Bone marrow (tissue), 2 donors: ENCODE measurements at regions not wholly inside any gene's neighbourhood (a gene's known extent, or its start where the extent isn't known, plus 50 kb on each side); places are given as distances from the start of the nearest gene placed in this dataset.

Source experiments
- DNase-seq, 2 donors: peaks; one replicate each; lab custom pipeline; 2025; lab: John Stamatoyannopoulos, UW

DNA sequence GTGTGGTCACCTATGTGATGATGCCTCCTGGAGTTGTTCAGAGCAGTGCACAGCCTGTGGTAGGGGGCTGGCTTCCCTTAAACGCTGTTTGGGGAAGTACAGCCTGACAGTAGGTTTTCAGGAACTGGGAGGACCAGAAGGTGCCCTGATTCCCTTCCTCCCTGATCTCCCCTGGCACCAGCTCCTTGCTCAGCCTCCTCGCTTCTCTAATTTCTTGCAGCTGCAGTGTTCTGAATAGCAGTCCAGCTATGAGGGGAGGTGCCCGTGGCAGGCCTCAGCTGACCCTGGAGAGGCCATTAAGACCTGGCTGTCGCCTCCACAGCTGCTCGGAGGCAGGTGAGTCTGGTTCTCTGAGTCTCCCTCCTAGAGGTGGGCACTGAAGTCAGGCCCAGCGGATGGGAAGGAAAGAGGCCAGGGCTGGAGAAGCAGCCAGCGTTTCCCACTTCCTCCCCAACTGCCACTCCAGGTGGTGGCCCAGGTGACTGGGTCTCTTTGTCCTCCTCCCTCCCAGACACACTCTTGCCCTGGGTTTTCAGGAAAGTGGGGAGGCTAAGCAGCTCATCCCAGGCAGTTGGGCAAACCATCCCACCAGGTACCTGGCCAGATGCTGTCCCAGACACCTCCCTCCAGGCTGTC, 52.0 kb upstream of the RPL11 start:
- DNase-seq: no peak

DNA sequence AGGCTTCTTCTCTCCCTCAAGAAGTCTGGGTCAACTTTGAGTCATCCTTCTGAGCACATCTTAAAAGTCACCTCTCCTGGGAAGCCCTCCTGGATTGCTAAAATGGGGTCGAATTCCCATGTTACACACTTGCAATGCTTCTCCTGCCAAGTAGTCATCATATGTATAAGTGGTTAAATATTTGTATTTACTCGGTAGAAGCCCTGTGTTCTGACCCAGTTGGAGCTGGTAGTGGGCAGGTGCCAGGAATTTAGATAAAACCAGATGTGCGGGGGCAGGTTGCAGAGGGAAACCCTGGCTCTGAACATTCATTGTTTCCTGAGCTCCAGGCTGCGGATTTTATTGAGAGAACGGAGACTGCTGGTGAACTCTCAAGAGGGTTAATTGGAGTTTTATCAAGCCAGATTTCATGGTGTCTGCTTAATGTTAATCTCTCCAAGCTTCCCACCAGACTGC, 52.8 kb upstream of the RPL11 start:
- DNase-seq: no peak

DNA sequence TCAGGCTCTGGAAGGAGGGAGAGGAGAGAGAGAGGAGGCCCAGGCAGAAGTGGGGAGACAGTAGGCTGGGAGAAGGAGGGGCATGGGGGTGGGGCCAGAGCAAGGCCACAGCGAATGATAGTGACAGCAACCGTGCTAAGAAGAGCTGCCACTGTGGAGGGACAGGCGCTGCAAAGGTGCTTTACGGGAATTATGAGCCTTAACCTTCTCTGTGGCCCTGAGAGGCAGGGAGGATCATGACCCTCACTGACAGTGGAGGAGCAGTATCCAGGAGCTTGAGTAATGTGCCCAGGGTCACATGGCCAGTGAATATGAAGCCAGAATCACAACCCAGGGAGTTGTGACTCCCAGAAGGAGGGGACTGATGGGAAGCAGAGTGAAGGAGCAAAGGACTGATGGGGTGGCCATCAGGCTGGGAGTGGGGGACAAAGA, 53.4 kb upstream of the RPL11 start:
- no peak for DNase-seq

DNA sequence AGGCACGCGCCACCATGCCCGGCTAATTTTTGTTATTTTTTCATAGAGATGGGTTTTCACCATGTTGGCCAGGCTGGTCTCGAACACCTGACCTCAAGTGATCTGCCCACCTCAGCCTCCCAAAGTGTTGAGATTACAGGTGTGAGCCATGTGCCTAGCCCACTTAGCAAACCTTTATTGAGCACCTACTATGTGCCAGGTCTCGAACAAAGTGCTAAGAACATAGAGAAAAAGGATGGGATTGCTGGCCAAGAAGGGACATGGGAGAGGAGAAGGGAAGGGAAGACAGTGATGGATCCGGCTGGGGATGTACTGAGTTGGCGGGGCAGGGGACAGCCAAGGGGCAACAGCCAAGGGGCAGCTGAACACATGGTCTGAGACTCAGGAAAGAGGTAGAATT, 55.6 kb upstream of the RPL11 start:
- DNase-seq: no peak

DNA sequence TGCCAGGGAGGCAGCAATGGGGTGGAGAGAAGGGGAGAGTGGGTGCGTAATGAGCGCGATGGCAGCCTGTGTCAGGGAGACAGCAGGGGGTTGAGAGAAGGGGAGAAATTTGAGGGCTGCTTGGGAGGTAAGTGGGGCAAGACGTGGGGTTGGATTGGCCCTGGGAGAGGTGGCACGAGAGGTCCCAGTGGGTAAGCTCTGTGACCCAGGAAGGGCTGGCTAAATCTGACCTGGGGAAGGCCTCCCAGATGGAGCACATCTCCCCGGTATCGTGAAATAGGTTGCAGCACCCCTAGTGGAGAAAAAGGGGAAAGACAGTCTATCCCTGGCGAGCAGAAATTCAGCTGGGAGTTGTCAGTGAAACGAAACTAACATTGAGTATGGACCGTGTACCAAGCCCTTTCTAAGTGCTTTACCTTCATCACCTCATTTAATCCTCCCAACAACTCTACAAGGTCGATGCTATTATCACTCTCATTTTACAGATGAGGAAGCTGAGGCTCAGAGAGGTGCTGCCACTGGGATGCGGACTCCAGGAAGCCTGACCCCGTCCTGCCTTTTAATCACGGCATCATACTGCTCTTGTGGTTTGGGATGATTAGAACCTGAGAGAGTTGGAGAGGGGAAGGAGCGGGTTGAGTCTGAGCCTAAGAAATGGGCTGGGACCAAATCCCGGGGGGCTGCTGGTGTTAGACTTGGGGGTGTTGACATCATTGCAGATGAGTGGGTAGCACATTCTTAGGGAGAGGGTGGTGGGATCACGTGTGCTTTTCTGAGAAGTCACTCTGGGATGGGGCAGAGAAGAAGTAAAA, 56.6 kb upstream of the RPL11 start:
- DNase-seq: peak in 1 of 2 donors; percentile 63

DNA sequence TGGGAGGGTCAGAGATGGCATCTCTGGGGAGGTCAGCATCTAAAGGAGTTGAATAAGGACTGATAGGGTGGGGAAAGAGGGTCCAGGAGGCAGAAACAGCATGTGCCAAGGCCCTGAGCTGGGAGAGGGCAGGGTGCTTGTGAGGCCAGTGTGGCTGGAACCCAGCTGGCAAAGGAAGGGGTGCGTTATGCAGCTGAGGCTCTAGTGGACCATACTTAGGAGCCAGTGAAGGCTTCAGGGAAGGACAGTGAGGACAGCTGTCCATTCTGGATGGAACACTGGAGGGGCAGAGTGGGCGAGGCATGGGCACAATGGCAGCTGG, 57.1 kb upstream of the RPL11 start:
- DNase-seq: no peak

DNA sequence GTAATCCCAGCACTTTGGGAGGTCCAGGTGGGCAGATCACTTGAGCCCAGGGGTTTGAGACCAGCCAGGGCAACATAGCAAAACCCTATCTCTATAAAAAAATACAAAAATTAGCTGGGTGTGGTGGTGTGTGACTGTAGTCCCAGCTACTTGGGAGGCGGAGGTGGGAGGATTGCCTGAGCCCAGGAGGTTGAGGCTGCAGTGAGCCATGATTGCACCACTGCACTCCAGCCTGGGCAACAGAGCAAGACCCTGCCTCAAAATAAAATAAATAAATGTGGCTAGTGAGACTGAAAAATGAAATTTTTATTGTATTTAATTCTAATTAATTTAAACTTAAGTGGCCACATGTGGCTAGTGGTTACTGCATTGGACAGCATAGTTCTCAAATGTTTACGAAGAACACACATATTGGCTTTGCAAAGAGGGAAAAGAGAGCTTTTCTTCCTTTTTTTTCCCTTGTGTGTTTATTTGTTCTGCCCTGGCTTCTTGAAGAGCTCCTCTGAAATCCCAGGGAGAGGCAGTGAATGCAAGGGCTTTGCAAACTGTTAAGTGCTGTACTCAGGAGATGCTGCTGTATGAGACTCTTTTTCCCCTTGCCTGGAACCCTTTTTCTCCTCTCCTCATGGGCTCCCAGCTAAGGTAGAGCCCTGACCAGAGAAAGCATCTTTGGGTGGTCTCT, 59.0 kb upstream of the RPL11 start:
- no peak for DNase-seq

DNA sequence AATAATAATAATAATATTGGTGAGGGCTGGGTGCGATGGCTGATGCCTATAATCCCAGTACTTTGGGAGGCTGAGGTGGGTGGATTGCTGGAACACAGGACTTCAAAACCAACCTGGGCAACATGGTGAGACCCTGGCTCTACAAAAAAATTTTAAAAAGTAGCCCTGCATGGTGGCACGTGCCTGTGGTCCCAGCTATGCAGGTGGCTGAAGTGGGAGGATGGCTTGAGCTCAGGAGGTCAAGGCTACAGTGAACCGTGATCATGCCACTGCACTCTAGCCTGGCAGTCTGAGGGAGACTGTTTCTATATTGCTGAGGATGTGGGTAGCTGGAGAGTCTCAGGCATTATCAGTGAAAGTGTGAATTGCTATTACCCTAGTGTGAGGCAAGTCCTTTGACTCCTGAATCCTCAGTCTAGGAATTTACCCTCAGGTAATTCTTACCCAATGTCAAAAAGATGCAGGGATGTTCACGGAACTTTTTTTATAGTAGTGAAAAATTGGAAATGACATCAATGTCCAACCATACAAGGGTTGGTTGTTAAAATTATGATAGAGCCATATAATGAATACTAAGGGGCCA, 61.8 kb upstream of the RPL11 start:
- DNase-seq: no peak

DNA sequence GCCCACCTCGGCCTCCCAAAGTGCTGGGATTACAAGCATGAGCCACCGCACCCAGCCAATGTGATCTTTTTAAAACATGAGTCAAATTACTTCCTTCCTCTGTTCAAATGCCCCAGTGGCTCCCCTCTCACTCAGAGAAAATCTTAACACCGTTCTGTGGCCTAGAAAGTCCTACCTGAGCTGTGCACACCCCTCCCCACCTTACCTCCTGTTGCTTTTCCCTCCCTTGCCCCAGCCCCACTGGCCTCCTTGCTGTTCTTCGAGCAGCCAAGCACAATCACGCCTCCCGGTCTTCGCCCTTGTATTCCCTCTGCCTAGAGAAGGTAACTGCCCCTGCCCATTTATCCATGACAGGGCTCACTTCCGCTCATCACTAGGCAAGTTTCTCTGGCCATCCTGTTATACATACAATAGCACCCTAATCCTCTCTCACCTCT, 62.6 kb upstream of the RPL11 start:
- no peak for DNase-seq

DNA sequence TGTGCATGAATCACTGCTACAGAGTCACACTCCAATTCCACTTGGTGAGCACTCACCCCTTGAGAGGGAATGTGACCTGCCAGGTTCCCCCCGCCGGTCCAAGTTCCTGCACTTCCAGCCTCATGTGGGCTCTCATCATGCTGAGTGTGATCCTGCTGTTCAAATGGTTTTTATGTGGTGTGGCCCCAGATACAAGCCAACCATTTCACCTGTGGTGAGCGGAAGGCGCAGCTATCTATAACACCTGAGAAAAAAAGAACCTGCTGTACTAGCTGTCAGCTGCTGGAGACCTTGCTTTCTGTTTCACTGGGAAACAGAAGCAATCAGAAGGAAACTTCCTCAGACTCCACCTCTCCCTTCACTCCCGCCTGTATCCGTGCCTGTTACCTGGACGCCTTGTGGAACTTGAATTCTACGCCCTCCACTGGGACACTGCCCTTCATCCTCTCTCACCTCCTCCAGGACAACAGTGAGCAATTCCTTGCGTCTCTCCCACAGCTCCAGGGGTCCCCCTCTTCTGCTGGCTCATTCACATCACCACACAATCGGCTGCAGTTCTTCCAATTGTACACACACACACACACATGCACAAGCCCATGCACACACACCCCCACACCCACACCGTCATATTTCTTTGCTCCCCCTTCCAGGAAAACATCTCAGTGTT, 64.4 kb upstream of the RPL11 start:
- no peak for DNase-seq

DNA sequence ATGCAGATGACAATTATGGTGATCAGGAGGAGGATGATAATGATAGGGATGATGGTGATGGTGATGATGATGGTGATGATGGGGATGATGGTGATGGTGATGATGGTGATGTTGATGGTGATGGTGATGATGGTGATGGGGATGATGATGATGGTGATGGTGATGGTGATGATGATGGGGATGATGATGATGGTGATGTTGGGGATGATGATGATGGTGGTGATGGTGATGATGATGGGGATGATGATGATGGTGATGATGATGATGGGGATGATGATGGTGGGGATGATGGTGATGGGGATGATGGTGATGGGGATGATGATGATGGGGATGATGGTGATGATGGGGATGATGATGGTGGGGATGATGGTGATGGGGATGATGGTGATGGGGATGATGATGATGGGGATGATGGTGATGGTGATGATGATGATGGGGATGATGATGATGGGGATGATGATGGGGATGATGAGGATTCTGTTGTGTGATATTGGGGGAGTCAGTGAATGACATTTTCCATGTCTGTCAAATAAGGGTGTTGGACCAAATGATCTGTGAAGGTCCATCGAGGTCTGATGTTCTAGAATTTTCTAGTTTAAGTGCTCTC, 65.6 kb upstream of the RPL11 start:
- no peak for DNase-seq

DNA sequence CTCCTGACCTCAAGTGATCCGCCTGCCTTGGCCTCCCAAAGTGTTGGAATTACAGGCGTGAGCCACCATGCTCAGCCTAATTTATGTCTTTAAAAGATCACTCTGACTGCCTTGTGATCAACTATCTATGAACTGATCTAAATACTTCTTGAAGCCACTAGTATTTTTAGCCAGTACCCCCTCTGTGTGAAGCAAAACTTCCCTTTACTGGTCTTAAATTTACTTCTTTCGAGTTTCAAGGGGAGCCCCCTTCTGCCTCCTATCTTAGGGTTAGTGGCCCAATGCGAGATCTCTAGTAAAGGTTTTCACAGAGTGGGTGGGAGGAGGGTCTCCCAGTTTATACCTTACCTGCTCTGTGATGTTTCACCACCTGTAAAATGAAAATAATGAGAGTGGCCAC, 66.1 kb upstream of the RPL11 start:
- no peak for DNase-seq

DNA sequence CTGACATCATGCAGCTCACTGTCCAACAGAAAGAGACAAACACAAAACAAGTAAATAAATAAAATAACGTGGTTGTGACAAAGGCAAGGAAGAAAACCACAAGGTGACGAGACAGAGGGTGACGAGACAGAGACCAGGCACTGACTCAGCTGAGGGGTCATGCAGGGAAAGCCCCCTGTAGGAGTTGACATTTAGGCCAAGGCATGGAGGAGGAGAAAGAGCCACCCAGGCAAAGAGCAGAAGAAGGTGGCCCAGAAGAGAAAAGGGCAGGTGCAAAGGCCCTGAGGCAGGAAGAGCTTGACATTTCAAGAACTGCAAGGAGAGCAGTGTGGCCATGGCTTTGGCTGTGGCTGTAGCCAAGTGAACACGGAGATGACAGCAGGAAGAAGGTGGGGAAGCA, 65.1 kb upstream of the ID3 start:
- no peak for DNase-seq

DNA sequence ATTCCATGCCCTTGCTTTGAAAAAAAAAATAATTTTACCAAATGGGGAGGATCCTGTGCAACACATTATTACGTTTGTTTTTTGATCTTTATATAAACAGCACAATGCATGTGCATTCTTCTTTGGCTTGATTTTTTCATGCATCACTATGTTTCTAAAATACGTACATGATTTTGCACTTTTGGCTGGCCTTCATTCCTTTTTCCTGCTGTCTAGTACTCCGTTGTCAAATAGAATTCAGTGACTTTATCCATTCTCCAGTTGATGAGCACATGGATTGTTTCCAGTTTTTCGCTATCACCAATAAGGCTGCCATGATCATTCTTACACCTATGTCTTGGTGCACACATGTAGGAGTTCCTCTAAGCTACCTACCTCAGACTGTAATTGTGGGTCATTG, 63.0 kb upstream of the ID3 start:
- DNase-seq: no peak

DNA sequence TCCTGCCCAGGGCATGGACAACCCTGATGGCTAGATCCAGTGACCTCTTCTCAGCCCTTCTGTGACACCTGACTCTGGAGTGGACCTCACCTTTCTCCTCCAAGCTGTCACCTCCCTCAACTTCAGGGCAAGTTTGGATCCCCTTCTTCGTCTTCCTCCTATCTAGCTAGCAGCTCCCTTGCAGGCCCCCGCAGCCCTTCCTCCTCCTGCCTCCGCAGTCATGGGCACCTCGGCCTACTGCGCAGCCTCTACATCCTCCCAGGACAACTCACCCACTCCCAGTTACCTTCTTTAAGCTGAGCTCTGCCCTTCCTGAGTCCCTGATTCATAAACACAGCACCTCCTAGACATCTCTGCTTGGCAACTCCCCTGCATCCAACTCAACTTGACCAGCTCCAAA, 61.3 kb upstream of the ID3 start:
- no peak for DNase-seq

DNA sequence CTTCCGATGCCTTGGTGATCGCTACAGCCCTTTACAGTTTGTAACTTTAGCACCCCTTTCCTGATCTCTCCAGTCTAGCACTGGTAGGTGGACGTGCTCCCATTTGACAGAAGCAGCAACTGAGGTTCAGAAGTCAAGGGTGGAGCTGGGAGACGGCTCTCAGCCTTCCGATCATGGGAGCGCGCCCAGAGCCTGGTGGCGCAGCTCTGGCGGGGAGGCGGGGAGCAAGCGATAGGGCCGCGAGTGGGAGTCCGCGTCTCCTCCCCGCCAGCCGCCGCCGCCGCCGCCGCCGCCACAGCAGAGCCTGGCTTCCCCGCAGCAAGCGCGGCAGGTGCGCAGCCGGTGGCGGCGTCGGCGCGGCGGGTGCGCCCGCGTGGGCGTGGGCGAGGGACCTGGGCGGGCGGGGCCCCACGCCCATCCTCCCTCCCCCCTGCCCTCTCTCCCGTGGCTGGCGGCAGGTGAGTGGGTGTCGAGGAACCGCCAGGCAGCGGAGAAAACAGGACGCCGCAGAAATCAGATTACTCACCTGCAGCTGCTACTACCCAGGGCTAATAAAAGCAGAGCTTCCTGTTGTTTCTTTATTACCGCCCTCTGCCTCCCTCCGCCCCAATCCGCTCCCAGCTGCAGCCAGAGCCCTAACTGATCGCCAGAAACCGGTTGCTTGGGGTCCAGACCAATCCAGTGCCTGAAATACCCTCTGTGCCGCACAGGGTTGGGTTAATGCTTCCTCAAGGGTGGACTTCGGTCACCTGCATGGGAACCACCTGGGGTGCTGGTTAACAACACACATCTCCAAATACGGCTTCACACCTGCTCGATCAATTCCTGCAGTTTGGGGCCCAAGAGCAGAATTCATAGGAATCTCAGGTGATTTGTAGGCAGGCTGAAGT, 60.2 kb upstream of the ID3 start:
- DNase-seq: no peak

DNA sequence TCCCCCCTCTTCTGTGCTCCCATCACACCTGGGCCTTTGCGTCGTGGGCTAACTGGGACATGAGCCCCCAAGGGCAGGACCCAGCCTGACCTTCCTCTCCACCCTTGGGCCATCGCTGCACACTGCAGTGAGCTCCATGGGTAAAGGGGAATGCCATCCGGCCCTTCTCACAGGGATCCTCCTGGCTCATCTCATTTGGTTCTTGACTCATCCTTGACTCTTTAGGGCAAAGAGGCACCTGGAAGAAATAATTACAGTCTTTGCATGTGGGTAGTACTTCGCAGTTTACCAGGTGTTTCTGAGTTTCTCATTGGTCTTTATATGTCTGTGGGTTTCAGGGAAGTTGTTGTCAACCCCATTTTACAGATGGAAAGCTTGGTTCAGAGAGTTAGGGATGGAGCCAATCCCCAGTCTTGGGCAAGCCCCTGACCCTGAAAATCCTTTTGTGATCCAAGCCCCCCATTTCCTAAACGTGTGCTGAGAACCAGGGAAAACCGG, 59.3 kb upstream of the ID3 start:
- DNase-seq: no peak

DNA sequence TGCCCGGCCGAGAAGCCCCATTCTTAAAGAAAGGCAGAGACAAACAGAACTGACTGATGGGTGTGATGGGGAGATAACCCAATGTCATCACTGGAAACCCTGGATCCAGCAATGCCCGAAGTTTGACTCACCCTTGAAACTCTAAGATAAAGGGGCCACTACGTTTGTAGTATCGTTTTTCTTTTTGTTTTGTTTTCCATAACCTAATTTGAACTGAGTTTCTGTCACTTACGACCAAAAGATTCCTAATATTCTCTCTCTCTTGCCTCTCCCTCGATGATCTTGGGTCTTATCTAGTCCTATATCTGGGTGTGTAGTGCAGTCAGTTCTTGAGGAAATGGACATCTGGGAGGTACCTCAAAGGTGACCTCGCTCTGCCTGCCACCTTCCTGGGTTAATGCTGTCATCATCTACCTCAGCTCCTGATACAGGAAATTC, 57.8 kb upstream of the ID3 start:
- no peak for DNase-seq

DNA sequence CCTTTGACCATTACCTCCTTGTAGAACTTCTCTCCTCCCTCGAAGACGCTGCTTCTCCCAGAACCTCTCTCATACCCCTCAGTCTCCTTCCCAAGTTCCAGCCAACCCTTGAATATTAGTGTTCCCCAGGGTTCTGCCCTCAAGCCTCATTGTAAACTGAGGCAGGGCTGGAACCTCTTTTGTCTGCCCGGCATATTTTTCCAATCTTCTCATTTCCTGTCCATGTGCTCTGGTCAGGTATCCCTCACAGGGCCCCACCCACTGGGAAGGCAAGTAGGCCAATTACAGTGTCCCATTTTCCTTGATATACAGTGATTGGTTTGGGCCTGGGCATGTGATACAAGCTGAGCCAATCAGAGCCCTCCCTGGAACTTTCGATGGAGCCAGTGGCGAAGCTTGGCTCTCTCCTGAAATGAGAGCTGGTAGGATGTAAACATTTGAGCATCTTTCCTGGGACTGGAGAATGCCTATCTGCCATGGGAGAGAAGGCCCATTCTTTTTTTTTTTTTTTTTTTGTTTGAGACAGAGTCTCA, 57.1 kb upstream of the ID3 start:
- DNase-seq: no peak

DNA sequence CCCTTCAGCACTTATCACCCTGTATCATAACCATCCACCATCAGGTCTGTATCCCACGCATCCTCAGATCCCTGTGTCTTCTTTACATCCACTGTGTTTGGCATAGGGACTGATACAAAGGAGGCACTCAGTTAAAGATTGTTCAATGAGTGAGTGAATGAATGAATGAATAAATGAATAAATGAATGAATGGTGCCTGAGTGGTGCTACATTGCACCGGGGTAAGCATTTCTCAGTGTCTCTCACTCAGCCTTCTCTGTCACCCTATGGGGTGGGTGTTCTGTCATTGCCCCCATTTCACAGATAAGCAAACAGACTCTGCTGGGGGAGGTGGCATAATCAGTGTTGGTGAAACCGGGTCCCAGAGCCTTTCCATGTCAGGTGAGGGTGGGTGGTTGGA, 56.6 kb upstream of the ID3 start:
- no peak for DNase-seq
